Mucosa of descending colon (tissue), 3 donors: ENCODE measurements at regions not wholly inside any gene's neighbourhood (a gene's known extent, or its start where the extent isn't known, plus 50 kb on each side); places are given as distances from the start of the nearest gene placed in this dataset.

ENCODE experiments used
- ATAC-seq: fragments of 200-7000 bp; cut with Tn5 transposase; one replicate; pipeline ENCODE4 v1.9.1; 2020; ENCODE audit warnings: mild to moderate bottlenecking, moderate library complexity
- DNase-seq, 3 donors: peaks; one replicate each; pipeline ENCODE4 v3.0.0-alpha.2; 2020
- H3K36me3 ChIP-seq: fragments of 200-600 bp; one replicate; pipeline ENCODE4 v1.8.0; 2021; ENCODE audit warnings: low read depth, mild to moderate bottlenecking
- H3K4me1 ChIP-seq: fragments of 200-600 bp; one replicate; pipeline ENCODE4 v1.8.0; 2021; ENCODE audit warnings: low read depth, mild to moderate bottlenecking
- H3K4me3 ChIP-seq: fragments of 200-600 bp; one replicate; pipeline ENCODE4 v1.8.0; 2021; ENCODE audit warnings: mild to moderate bottlenecking
- H3K9me3 ChIP-seq: fragments of 200-600 bp; one replicate; pipeline ENCODE4 v1.8.0; 2021; ENCODE audit warnings: mild to moderate bottlenecking
- intact Hi-C, 2 donors: fragments of 100-400 bp; cut with DNase I in 1 of 2; cut with micrococcal nuclease in 1 of 2; formaldehyde crosslinking; loops; one replicate each; pipeline versions ENCODE4 v1.11.0 to v1.11.1; 2022; cut with DNase I, micrococcal nuclease
- TF ChIP-seq, protein P1 (sequence below): fragments of 200-600 bp; IDR thresholded peaks from one replicate; pipeline ENCODE4 v1.8.0; 2022; ENCODE audit warnings: antibody characterized with exemption, mild to moderate bottlenecking
- donor health status: DM: no; HTN: no; CAD: no; lungs with moderate emphysema.
- donor health status: DM: no; HTN: no; CAD: no.
- donor health status: DM: no; HTN: yes; CAD: no.

GRCh38 chrX:126886997-126887396, 67.5 kb downstream of the PRR32 start:
- H3K4me3 ChIP-seq, result no peak overlapping the region
- no peaks in the 10 kb centered on the region for H3K36me3 ChIP-seq
- no peaks in the 10 kb centered on the region for H3K9me3 ChIP-seq
- no peak for ATAC-seq
- DNase-seq, result no peak
- no peaks in the 10 kb centered on the region for H3K4me1 ChIP-seq
- TF ChIP-seq, protein P1, sequence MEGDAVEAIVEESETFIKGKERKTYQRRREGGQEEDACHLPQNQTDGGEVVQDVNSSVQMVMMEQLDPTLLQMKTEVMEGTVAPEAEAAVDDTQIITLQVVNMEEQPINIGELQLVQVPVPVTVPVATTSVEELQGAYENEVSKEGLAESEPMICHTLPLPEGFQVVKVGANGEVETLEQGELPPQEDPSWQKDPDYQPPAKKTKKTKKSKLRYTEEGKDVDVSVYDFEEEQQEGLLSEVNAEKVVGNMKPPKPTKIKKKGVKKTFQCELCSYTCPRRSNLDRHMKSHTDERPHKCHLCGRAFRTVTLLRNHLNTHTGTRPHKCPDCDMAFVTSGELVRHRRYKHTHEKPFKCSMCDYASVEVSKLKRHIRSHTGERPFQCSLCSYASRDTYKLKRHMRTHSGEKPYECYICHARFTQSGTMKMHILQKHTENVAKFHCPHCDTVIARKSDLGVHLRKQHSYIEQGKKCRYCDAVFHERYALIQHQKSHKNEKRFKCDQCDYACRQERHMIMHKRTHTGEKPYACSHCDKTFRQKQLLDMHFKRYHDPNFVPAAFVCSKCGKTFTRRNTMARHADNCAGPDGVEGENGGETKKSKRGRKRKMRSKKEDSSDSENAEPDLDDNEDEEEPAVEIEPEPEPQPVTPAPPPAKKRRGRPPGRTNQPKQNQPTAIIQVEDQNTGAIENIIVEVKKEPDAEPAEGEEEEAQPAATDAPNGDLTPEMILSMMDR, result no peak
- intact Hi-C loops, result no loop called here

DNA sequence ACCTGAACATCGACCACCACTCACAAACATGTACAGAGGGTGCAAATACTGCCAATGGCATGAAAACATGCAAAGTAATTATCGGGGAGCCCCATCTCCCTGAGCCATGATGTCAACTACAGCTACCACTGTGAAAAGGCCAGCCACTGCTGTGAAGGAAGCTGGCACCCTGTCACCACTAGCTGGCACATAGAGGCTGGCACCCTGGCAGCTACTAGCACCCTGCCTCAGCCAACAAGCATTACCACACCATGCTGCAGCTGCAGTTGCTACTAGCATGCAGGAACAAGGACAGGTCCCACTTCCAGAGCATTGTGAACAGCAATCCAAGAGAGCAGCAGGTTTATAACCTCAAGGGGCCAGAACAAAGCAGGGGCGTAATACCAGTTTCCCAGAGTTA, 81.4 kb downstream of the PRR32 start:
- intact Hi-C loops, result loop anchor here in 1 of 2 donors (10.0 kb wide), 1 partner anchor 614 kb away; no protein-coding TSS in a partner anchor
- TF ChIP-seq, protein P1, result no peak
- Histone ChIP-seq H3K4me1 (no peaks in the 10 kb centered on the region), H3K4me3 (no peak overlapping the region), H3K36me3 (no peaks in the 10 kb centered on the region), H3K9me3 (no peaks in the 10 kb centered on the region)
- ATAC-seq (no peak), DNase-seq (no peak)

DNA sequence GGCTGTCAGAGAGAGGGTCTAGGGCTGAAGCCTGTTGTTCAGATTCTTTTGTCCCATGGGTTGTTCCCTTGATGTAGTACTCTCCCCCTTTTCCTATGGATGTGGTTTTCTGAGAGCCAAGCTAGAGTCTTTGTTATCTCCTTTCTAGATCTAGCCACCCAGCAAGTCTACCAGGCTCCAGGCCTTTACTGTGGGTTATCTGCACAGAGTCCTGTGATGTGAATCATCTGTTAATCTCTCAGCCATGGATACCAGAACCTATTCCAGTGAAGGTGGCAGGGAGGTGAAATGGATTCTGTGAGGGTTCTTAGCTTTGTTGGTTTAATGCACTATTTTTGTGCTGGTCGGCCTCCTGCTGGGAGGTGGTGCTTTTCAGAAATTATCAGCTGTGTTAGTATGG, 109.5 kb downstream of the PRR32 start:
- Histone ChIP-seq H3K4me3 (no peak overlapping the region), H3K9me3 (peaks cover 2% of the 10 kb centered on the region), H3K36me3 (no peaks in the 10 kb centered on the region), H3K4me1 (no peaks in the 10 kb centered on the region)
- intact Hi-C loops, result no loop called here
- no peak for ATAC-seq
- DNase-seq, result no peak
- TF ChIP-seq, protein P1, result no peak

DNA sequence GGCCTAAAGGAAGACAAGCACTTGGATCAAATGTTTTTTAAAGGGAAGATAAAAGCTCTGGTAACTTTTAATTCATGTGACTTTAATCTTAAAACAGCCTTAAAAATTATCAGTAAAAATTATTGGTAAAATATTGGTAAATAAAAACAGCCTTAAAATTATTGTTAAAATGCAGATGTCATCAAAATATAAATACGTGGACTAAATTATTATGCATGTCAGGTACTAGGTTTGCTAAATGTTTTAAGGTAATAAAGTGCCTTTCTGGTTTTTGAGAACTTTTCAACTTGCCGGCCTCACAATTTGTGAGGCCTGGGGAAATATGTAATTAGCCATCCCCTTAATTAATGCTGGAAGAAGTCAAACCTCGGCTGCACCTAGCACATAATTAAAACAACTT, 147.7 kb downstream of the PRR32 start:
- no peaks in the 10 kb centered on the region for H3K36me3 ChIP-seq
- ATAC-seq (no peak), DNase-seq (no peak)
- H3K9me3 ChIP-seq, result peaks cover 5% of the 10 kb centered on the region
- intact Hi-C loops, result no loop called here
- H3K4me3 ChIP-seq, result no peak overlapping the region
- TF ChIP-seq, protein P1, result no peak
- H3K4me1 ChIP-seq, result no peaks in the 10 kb centered on the region

DNA sequence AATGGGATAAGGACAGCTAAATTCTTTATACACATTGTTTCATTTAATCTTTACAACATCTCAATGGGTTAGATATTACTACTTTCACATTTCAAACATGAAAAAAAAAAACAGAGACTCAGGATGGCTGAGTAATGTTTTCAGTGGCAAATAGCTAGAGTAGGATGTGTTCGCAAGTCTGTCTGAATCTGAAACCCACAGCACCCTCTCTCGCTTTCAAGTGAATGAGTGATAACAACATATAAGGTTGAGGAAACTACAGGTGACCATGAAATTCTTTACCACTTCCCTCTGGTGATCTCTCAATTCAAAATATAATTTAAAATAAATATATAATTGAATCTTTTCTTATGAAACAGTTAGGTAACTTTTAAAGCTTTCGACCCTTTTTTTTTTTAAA, 162.6 kb downstream of the PRR32 start:
- H3K4me3 ChIP-seq, result no peak overlapping the region
- H3K36me3 ChIP-seq, result no peaks in the 10 kb centered on the region
- intact Hi-C loops, result no loop called here
- DNase-seq (no peak), ATAC-seq (no peak)
- TF ChIP-seq, protein P1, result no peak
- no peaks in the 10 kb centered on the region for H3K9me3 ChIP-seq
- H3K4me1 ChIP-seq, result no peaks in the 10 kb centered on the region

- TF ChIP-seq, protein P1, result no peak
- no peak for ATAC-seq
- Histone ChIP-seq H3K4me1 (no peaks in the 10 kb centered on the region), H3K4me3 (no peak overlapping the region), H3K9me3 (no peaks in the 10 kb centered on the region), H3K36me3 (no peaks in the 10 kb centered on the region)
- intact Hi-C loops, result no loop called here
- DNase-seq, result no peak
These were observed 165.5 kb downstream of the PRR32 start for GRCh38 chrX:126985027-126985426.
